DMS114 treated with DMSO at 0.1 percent for 48 hours (cell line): ENCODE measurements at regions not wholly inside any gene's neighbourhood (a gene's known extent, or its start where the extent isn't known, plus 50 kb on each side); places are given as distances from the start of the nearest gene placed in this dataset.
"Not testable (repeated sequence)": the region's sequence is repeated elsewhere in the genome, so short reads cannot be mapped to it uniquely, and the experiment has no call there.

Experiments
- DNase-seq: peaks from one replicate; lab custom pipeline; 2025; ENCODE audit not compliant: unreplicated experiment; lab: John Stamatoyannopoulos, UW

GRCh38 chr3:22373182-22373581 lies 622.2 kb upstream of the ZNF385D start:
- DNase-seq = no peak

DNA sequence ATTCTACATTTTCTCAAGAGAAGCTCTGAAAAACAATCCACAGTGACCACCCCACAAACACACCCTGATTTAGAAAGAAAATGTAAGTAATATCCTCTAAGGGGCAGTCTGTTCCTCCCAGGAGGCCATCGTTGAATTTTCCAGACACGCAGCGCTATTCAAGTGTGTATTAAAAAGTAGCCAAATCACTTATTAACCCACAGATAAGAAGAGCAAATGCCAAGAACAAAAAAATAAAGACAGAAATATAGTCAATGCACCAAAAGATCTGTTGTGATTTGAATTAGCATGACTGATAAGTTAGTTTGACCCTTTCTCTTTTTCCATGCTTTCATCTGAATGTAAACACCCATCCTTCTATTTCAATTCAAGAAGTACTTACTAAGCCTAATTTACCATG lies 622.8 kb upstream of the ZNF385D start:
- DNase-seq = no peak

DNA sequence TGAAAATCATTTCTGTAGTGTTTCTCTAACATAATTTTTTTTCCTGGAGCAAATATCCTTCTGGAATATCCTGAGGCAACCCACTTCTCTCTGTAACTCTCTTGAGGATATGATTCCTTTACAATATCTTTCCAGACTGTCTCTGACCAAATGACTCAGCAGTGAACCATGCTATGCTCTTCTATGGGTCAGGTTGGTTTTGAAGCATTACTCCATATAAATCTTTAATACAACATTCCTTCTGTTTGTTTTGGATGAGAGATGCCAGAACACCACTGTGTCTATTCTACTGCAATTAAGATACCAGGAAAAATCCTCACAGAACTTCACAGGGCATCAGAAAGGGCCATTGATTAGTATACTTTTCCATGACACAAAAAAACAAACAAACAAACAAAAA lies 626.4 kb upstream of the ZNF385D start:
- no peak for DNase-seq

DNA sequence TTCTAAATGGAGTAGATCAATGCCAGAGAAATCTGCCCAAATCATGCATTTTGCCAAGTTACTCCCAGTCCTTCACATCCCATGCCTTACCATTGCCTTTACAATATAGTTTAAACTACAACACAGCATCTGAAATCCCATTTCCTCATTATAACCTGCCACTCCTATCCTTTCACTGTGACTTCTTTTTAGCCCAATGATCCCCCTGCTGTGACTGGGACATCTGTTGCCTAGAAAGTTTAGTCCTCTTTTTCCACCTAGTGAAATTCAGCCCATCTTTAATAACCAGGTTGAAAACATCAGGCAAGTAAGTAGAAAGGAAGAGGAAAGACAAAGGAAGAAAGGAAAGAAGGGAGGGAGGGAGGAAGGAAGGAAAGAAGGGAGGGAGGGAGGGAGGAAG lies 627.9 kb upstream of the ZNF385D start:
- no peak for DNase-seq

DNA sequence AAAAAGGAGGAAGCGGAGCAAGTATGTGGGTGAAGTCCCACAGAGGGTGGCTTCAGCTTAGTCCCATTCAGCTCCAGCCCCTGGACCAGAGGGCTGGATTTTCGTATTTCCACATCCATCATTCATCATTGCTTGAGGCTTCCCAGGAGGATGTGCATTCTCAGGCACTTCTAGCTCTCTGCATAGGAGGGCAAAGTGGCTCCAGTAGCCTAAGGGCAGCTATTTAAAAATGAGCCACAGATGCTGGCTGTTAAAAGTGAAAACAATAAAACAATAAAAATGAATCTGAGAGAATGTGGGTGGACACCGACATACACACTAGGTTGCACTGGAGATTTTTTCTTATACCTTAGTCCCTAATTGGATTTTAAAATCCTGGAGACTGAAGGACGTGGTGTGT lies 629.2 kb upstream of the ZNF385D start:
- no peak for DNase-seq

DNA sequence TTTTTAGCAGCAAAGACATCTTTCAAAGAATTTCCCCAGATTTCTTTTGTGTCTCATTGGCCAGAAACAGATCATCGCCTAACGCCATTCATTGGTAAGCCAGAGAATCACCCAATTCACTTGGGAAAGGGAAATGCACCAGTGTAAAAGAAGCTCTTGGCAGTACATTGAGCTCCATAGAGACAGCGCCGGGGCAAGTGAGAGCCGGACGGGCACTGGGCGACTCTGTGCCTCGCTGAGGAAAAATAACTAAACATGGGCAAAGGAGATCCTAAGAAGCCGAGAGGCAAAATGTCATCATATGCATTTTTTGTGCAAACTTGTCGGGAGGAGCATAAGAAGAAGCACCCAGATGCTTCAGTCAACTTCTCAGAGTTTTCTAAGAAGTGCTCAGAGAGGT lies 630.6 kb upstream of the ZNF385D start:
- DNase-seq = not testable (repeated sequence)

- DNase-seq = no peak
Measured at GRCh38 chr3:22383285-22383684, 632.3 kb upstream of the ZNF385D start.

- DNase-seq = no peak
Measured at GRCh38 chr3:22386107-22386506, 635.1 kb upstream of the ZNF385D start.

GRCh38 chr3:22392286-22392685 lies 641.3 kb upstream of the ZNF385D start:
- no peak for DNase-seq

DNA sequence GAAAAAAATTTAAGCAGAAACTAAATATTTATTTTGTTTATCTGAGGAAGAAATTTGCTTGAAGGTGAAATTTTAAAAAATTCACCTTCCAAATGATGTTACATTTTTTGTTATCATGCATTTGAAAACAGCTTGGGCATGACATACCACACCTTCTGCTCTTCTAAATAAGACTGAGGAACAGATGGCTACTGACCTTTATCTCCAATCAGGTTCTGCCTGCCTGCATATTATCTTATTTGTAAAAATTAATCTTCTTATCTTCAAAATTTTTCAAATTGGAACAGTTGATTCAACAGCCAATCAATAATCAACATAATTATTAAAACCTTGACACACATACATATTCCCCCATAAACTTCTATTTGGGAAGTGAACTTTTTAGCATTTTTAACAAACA lies 641.8 kb upstream of the ZNF385D start:
- no peak for DNase-seq

GRCh38 chr3:22399566-22399965 lies 648.6 kb upstream of the ZNF385D start:
- DNase-seq = no peak

DNA sequence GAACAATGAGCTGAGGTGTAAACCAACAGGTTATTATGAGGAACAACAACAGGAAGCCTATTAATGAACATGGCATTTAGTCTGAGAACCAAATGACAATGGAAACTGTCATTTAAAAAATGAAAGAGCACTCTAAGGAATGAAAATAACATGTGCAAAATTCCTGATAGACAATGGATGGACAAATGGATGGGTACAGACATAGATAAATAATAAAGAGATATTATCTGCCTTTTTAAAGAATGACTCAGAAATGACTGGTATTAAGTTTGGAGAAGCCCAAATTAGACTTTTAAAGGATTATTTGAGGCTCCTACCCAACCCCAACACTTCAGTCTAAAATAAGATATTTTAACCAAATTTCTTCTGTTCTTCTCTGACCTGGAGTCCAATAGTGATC lies 650.5 kb upstream of the ZNF385D start:
- no peak for DNase-seq

DNA sequence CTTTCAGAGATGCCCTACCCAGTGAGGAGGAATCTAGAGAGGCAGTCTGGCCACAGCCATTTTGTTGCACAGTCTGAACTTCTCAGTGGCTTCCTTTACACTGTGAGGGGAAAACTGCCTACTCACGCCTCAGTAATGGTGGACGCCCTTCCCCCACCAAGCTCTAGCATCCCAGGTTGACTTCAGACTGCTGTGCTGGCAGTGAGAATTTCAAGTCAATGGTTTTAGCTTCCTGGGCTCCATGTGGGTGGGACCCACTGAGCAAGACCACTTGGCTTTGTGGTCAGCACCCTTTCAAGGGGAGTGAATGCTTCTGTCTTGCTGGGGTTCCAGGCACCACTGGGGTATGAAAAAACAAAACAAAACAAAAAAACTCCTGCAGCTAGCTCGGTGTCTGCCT lies 663.2 kb upstream of the ZNF385D start:
- DNase-seq = no peak

GRCh38 chr3:22416838-22417446 lies 665.9 kb upstream of the ZNF385D start:
- not testable (repeated sequence) for DNase-seq

DNA sequence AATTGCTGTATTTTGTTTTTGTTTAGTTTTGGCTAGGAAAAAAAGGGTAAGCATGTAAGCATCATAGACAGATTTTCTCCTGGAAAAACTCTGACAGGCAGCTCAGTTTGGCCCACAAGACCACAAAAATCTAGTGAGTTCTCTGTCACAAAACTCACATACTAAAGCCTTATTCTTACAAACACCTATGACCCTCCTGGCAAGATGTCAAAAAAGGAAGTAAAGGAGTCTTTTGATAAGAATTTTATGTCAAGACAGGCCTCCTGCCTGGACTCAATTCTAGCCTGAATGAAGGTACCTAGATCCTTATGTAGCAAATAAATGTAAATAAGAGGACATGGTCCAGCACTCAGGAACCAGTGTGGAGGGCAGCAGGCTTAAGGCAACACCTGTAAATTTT lies 668.3 kb upstream of the ZNF385D start:
- no peak for DNase-seq

DNA sequence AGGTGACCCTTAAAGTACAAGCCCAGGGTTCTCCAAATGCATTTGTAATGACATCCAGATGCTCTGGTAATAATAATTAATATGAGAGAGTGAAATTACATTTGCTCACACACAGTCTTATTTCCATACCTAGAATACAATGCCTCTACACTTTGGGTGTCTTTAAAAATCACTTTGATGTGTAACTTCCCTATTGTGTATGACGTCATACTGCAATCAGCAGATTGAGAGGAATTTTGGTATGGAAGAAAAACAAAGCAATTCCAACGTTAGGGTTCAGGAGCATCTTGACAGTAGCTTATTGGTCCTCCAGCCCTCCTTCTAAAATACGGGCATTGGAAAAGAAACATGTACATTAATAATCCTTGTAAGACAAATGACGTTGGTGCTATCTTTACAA lies 670.6 kb upstream of the ZNF385D start:
- DNase-seq = no peak

DNA sequence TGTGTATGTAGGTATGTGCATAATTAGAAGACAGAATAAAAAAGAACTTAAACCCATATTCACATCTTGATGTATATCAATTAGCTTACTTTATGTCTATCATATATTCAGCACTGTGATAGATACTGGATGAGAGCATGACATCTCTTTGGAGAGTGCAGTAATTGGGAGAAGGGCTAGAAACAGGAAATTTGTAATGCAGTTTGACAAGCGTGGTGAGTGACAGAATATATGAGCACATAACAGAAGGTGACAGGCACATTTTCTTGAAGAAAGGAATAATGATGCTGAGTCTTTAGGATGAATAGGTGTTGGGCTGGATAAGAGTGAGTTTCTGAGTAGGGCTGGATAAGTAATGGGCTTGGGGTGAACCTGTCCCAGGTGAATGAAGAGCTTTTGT lies 680.3 kb upstream of the ZNF385D start:
- no peak for DNase-seq

- no peak for DNase-seq
Measured at GRCh38 chr3:22439626-22440025, 688.6 kb upstream of the ZNF385D start.

- no peak for DNase-seq
Measured at GRCh38 chr3:22441711-22442110, 690.7 kb upstream of the ZNF385D start.

DNA sequence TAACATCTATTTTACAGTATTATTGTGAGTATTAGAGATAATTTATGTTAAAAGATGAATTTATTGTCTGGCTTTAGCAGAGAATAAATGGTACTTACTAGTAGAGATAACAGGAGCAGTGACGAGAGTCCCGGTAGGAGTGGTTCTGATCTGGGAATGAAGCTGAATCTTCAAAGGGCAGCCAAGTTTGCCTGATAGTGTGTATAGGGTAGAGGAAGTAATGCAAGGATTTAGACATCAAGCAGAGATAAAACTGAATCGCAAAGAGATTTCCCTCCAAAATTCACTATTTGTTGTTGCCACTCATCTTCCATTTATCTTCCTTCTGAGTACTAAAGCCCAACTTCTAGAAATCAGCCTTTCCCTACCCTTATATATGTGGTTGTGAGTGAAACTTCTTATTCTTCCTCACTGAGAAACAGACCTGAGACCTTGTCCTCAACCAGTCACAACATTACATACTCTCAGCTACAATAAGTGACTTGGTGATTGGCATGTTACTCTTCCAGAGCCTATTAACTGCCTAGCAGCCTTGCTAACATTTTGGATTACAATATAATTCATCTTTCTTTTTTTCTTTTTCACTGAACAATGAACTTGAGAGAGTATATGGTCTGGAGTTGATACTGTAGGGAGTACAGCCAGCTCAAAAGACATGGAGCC lies 692.7 kb upstream of the ZNF385D start:
- DNase-seq = no peak

DNA sequence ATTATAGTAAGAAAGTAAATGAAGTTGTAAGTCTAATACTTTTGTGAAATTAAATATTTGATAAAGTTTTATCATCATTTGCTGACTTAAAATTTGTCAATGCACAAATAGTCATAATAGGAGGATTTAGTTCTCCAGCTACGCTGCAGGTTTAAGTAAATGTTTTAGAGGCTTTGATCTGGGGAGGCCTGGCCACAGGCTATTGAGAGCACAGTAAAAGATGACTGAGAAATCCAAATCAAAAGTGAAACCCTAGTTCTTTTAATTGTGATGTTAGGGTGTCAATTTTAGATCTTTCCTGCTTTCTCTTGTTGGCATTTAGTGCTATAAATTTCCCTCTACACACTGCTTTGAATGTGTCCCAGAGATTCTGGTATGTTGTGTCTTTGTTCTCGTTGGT lies 694.3 kb upstream of the ZNF385D start:
- not testable (repeated sequence) for DNase-seq

- DNase-seq = no peak
Measured at GRCh38 chr3:22450786-22451400, 699.9 kb upstream of the ZNF385D start.

- no peak for DNase-seq
Measured at GRCh38 chr3:22451501-22451900, 700.5 kb upstream of the ZNF385D start.
